H9 (cell line): ENCODE measurements at regions not wholly inside any gene's neighbourhood (a gene's known extent, or its start where the extent isn't known, plus 50 kb on each side); places are given as distances from the start of the nearest gene placed in this dataset.

Source experiments
- DNase-seq: peaks from one replicate; pipeline ENCODE4 v3.0.0-alpha.2; 2017
- H2AFZ ChIP-seq: one replicate; pipeline ENCODE4 v1.6.1; 2013; ENCODE audit warnings: mild to moderate bottlenecking, low read length, control low read depth, moderate library complexity
- H2AK5ac ChIP-seq: 2 replicates; pipeline ENCODE4 v1.6.1; 2013; ENCODE audit warnings: low read length, control low read depth, mixed read lengths; ENCODE audit not compliant: insufficient read length
- H2BK120ac ChIP-seq: one replicate; pipeline ENCODE4 v1.6.1; 2013; ENCODE audit warnings: low read depth, mild to moderate bottlenecking, low read length, control low read depth, inconsistent platforms; ENCODE audit not compliant: poor library complexity, severe bottlenecking
- H2BK12ac ChIP-seq: 2 replicates; pipeline ENCODE4 v1.6.1; 2013; ENCODE audit warnings: low read length, control low read depth, mixed read lengths, low read depth; ENCODE audit not compliant: insufficient read length
- H2BK15ac ChIP-seq: 2 replicates; pipeline ENCODE4 v1.6.1; 2013; ENCODE audit warnings: low read depth, low read length, control low read depth
- H2BK20ac ChIP-seq: one replicate; pipeline ENCODE4 v1.6.1; 2013; ENCODE audit warnings: low read depth, mild to moderate bottlenecking, low read length, control low read depth, inconsistent platforms; ENCODE audit not compliant: poor library complexity, severe bottlenecking
- H2BK5ac ChIP-seq: 2 replicates; pipeline ENCODE4 v1.6.1; 2013; ENCODE audit warnings: low read length, control low read depth, mixed read lengths; ENCODE audit not compliant: insufficient read length
- H3K14ac ChIP-seq: 2 replicates; pipeline ENCODE4 v1.6.1; 2013; ENCODE audit warnings: low read length, control low read depth; ENCODE audit not compliant: insufficient read depth
- H3K18ac ChIP-seq: 2 replicates; pipeline ENCODE4 v1.6.1; 2013; ENCODE audit warnings: low read depth, mild to moderate bottlenecking, mixed read lengths, low read length, control low read depth; ENCODE audit not compliant: insufficient read length
- H3K23ac ChIP-seq: 2 replicates; pipeline ENCODE4 v1.6.1; 2013; ENCODE audit warnings: low read length, control low read depth, mixed read lengths, low read depth; ENCODE audit not compliant: insufficient read length
- H3K23me2 ChIP-seq: 2 replicates; pipeline ENCODE4 v1.6.1; 2013; ENCODE audit warnings: low read depth, mild to moderate bottlenecking, mixed read lengths, low read length, control low read depth; ENCODE audit not compliant: insufficient read length, poor library complexity, severe bottlenecking
- H3K27ac ChIP-seq: 2 replicates; pipeline ENCODE4 v1.5.1; 2013; ENCODE audit warnings: low read length, control low read depth, mixed read lengths, low read depth; ENCODE audit not compliant: insufficient read length
- H3K27me3 ChIP-seq: 2 replicates; pipeline ENCODE4 v1.6.1; 2013; ENCODE audit warnings: low read length, control low read depth, inconsistent platforms; ENCODE audit not compliant: insufficient read depth
- H3K4ac ChIP-seq: 2 replicates; pipeline ENCODE4 v1.6.1; 2013; ENCODE audit warnings: low read depth, mild to moderate bottlenecking, control low read depth, inconsistent platforms, low read length, moderate library complexity
- H3K4me1 ChIP-seq: 2 replicates; pipeline ENCODE4 v1.6.1; 2013; ENCODE audit warnings: low read length, control low read depth, inconsistent platforms; ENCODE audit not compliant: insufficient read depth
- H3K4me2 ChIP-seq: 2 replicates; pipeline ENCODE4 v1.6.1; 2013; ENCODE audit warnings: low read length, control low read depth, mixed read lengths; ENCODE audit not compliant: insufficient read length, insufficient read depth
- H3K56ac ChIP-seq: 2 replicates; pipeline ENCODE4 v1.6.1; 2013; ENCODE audit warnings: low read depth, mild to moderate bottlenecking, mixed read lengths, low read length, control low read depth; ENCODE audit not compliant: insufficient read length
- H3K79me1 ChIP-seq: 2 replicates; pipeline ENCODE4 v1.6.1; 2013; ENCODE audit warnings: low read depth, mild to moderate bottlenecking, moderate library complexity, low read length, control low read depth, inconsistent platforms; ENCODE audit not compliant: insufficient read depth, poor library complexity, severe bottlenecking
- H3K79me2 ChIP-seq: 2 replicates; pipeline ENCODE4 v1.6.1; 2013; ENCODE audit warnings: low read length, control low read depth, inconsistent platforms; ENCODE audit not compliant: insufficient read depth
- H3K9ac ChIP-seq: 2 replicates; pipeline ENCODE4 v1.6.1; 2013; ENCODE audit warnings: low read length, control low read depth, mixed read lengths; ENCODE audit not compliant: insufficient read length; ENCODE audit errors: extremely low read depth
- H3K9me3 ChIP-seq: one replicate; pipeline ENCODE4 v1.6.1; 2013; ENCODE audit warnings: low read depth, low read length, inconsistent platforms; ENCODE audit not compliant: control insufficient read depth
- H3T11ph ChIP-seq: one replicate; pipeline ENCODE4 v1.6.1; 2013; ENCODE audit warnings: mild to moderate bottlenecking, low read length, control low read depth, inconsistent platforms
- H4K20me1 ChIP-seq: one replicate; pipeline ENCODE4 v1.6.1; 2013; ENCODE audit not compliant: control insufficient read depth, insufficient read length, insufficient read depth
- H4K5ac ChIP-seq: 2 replicates; pipeline ENCODE4 v1.6.1; 2013; ENCODE audit warnings: low read depth, mild to moderate bottlenecking, mixed read lengths, low read length, control low read depth; ENCODE audit not compliant: insufficient read length
- H4K8ac ChIP-seq: replicated peaks from 2 replicates; pipeline ENCODE4 v1.6.1; 2013; ENCODE audit warnings: low read length, control low read depth, mixed read lengths, low read depth; ENCODE audit not compliant: insufficient read length
- H4K91ac ChIP-seq: 2 replicates; pipeline ENCODE4 v1.6.1; 2013; ENCODE audit warnings: low read depth, mild to moderate bottlenecking, moderate library complexity, mixed read lengths, low read length, control low read depth; ENCODE audit not compliant: insufficient read length
- H3K27ac Mint-ChIP-seq, 3 experiments: 2 replicates in 2 of 3; 3 replicates in 1 of 3; pipeline ENCODE4 v1.8.0; 2020 to 2021; ENCODE audit warnings: mixed read lengths in 3 of 3, mild to moderate bottlenecking in 1 of 3, moderate library complexity in 1 of 3
- H3K27me3 Mint-ChIP-seq: 2 replicates; pipeline ENCODE4 v1.8.0; 2021; ENCODE audit warnings: low read depth, mild to moderate bottlenecking, moderate library complexity, mixed read lengths
- H3K36me3 Mint-ChIP-seq, 3 experiments: 2 replicates in 2 of 3; 3 replicates in 1 of 3; pipeline ENCODE4 v1.8.0; 2020 to 2021; ENCODE audit warnings: low read depth in 3 of 3, mixed read lengths in 3 of 3; ENCODE audit not compliant: insufficient read depth in 1 of 3
- H3K4me1 Mint-ChIP-seq, 2 experiments: 2 replicates each; pipeline ENCODE4 v1.8.0; 2020; ENCODE audit warnings: mixed read lengths in 2 of 2
- H3K4me3 Mint-ChIP-seq, 2 experiments: 2 replicates in 1 of 2; 3 replicates in 1 of 2; pipeline ENCODE4 v1.8.0; 2020 to 2021; ENCODE audit warnings: mild to moderate bottlenecking in 2 of 2, mixed read lengths in 2 of 2, moderate library complexity in 1 of 2
- H3K9me3 Mint-ChIP-seq, 2 experiments: 2 replicates in 1 of 2; 3 replicates in 1 of 2; pipeline ENCODE4 v1.8.0; 2020; ENCODE audit warnings: mild to moderate bottlenecking in 2 of 2, mixed read lengths in 2 of 2, moderate library complexity in 1 of 2
- WGBS: extraction: QIAGEN DNeasy Blood & Tissue Kit; methylation state at CpG from one replicate; pipeline ENCODE4 v1.1.7; 2013; ENCODE audit warnings: missing lambda C conversion rate, low lambda C conversion rate, mixed read lengths; ENCODE audit not compliant: insufficient read length; ENCODE audit errors: extremely low coverage; 5-methylcytosine and 5-hydroxymethylcytosine counted together
- TF ChIP-seq, protein P1 (sequence below): fragments of 200-600 bp; sonication (generic); conservative IDR thresholded peaks from 3 replicates; pipeline ENCODE4 v1.8.0; 2021; ENCODE audit warnings: antibody characterized with exemption, mild to moderate bottlenecking

DNA sequence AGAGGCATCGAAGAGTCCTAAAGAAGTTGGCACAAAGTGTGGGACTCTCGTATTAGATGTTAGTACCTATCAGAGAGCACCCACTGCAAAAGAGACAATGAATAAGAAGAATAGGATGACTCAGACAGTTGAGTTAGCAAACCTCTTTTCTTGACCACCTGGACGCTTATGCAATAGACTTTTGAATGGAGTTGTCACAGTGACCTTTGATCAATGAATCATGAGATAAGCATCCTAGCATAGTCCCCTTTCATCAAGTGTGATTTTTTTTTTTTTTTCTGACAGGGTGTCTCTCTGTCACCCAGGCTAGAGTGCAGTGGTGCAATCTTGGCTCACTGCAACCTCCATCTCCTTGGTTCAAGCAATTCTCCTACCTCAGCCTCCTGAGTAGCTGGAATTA, 1417.9 kb upstream of the GOT2 start:
- no peak overlapping the region for H3K56ac ChIP-seq
- no peak overlapping the region for H3K23ac ChIP-seq
- Mint-ChIP-seq H3K4me3 (no peak overlapping the region), H3K4me1 (no peaks in the 10 kb centered on the region), H3K27me3 (no peaks in the 10 kb centered on the region), H3K9me3 (peaks cover 10 to 11% of the 10 kb centered on the region in 2 experiments; a peak in 4 of 5 replicates), H3K27ac (no peak overlapping the region; a peak in 1 of 7 replicates), H3K36me3 (peaks cover 2 to 16% (median 3%) of the 10 kb centered on the region in 3 experiments; a peak in 3 of 7 replicates)
- H3K27ac ChIP-seq = no peak overlapping the region
- no peak for DNase-seq
- no peak overlapping the region for H3K4me2 ChIP-seq
- no peaks in the 10 kb centered on the region for H3K27me3 ChIP-seq
- H3K79me2 ChIP-seq = no peaks in the 10 kb centered on the region
- no peak overlapping the region for H2BK12ac ChIP-seq
- no peaks in the 10 kb centered on the region for H4K20me1 ChIP-seq
- H3K9ac ChIP-seq = no peak overlapping the region
- H3K9me3 ChIP-seq = no peaks in the 10 kb centered on the region
- no peaks in the 10 kb centered on the region for H3K23me2 ChIP-seq
- no peak overlapping the region for H2AFZ ChIP-seq
- no peak overlapping the region for H2BK20ac ChIP-seq
- no peak overlapping the region for H2AK5ac ChIP-seq
- WGBS = no CpG with 5 or more reads among the region's 3 CpGs
- no peak overlapping the region for H3K18ac ChIP-seq
- H4K91ac ChIP-seq = no peak overlapping the region
- H2BK120ac ChIP-seq = no peak overlapping the region
- H2BK5ac ChIP-seq = no peak overlapping the region
- no peak overlapping the region for H3K4ac ChIP-seq
- TF ChIP-seq, protein P1, sequence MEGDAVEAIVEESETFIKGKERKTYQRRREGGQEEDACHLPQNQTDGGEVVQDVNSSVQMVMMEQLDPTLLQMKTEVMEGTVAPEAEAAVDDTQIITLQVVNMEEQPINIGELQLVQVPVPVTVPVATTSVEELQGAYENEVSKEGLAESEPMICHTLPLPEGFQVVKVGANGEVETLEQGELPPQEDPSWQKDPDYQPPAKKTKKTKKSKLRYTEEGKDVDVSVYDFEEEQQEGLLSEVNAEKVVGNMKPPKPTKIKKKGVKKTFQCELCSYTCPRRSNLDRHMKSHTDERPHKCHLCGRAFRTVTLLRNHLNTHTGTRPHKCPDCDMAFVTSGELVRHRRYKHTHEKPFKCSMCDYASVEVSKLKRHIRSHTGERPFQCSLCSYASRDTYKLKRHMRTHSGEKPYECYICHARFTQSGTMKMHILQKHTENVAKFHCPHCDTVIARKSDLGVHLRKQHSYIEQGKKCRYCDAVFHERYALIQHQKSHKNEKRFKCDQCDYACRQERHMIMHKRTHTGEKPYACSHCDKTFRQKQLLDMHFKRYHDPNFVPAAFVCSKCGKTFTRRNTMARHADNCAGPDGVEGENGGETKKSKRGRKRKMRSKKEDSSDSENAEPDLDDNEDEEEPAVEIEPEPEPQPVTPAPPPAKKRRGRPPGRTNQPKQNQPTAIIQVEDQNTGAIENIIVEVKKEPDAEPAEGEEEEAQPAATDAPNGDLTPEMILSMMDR = no peak
- H3K79me1 ChIP-seq = no peaks in the 10 kb centered on the region
- no peak overlapping the region for H3T11ph ChIP-seq
- no peak overlapping the region for H3K14ac ChIP-seq
- H2BK15ac ChIP-seq = no peak overlapping the region
- no peak overlapping the region for H4K8ac ChIP-seq
- H3K4me1 ChIP-seq = no peaks in the 10 kb centered on the region
- H4K5ac ChIP-seq = no peak overlapping the region
